SK-N-SH (cell line): ENCODE measurements at regions not wholly inside any gene's neighbourhood (a gene's known extent, or its start where the extent isn't known, plus 50 kb on each side); places are given as distances from the start of the nearest gene placed in this dataset.
A peak's percentile ranks its signal among the peaks of the same experiment; 100 is the strongest.

Experiments
- CTCF ChIA-PET: fragments of 300-600, 350-600 bp; formaldehyde crosslinking; extraction: SDS; loops from one replicate; lab custom pipeline; 2021; lab: Yijun Ruan, JAX
- POLR2A ChIA-PET: fragments of 350-600 bp; sonication (Branson Sonifier 250); formaldehyde crosslinking; extraction: SDS; loops from one replicate; lab custom pipeline; 2020; ENCODE audit warnings: antibody characterized with exemption, inconsistent platforms; lab: Yijun Ruan, JAX
- DNase-seq: peaks from one replicate; pipeline ENCODE4 v3.0.0; 2012
- H2AFZ ChIP-seq: fragments of 200-600 bp; sonication (generic); 2 replicates; pipeline ENCODE4 v1.8.1; 2016; ENCODE audit warnings: antibody characterized with exemption, mild to moderate bottlenecking, low read depth
- H3F3A ChIP-seq: fragments of 200-600 bp; sonication (generic); replicated peaks from 2 replicates; pipeline ENCODE3; 2016; ENCODE audit warnings: antibody characterized with exemption, mild to moderate bottlenecking; ENCODE audit not compliant: insufficient read depth
- H3K27ac ChIP-seq, 2 experiments: fragments of 200-500 bp in 1 of 2; fragments of 200-600 bp in 1 of 2; sonication (Bioruptor generic) in 1 of 2; sonication (generic), shearing (Covaris generic) in 1 of 2; 2 replicates each; pipeline versions ENCODE4 v1.5.1 to v1.6.1; 2014 to 2016; ENCODE audit warnings: low read depth in 2 of 2, inconsistent platforms in 1 of 2, low read length in 1 of 2, mild to moderate bottlenecking in 1 of 2, mixed read lengths in 1 of 2
- H3K27me3 ChIP-seq: fragments of 200-600 bp; sonication (generic), shearing (Covaris generic); 2 replicates; pipeline ENCODE4 v1.6.1; 2016; ENCODE audit warnings: mixed run types; ENCODE audit not compliant: insufficient read depth
- H3K36me3 ChIP-seq, 2 experiments: fragments of 200-500 bp in 1 of 2; fragments of 200-600 bp in 1 of 2; sonication (Bioruptor generic) in 1 of 2; sonication (generic) in 1 of 2; replicated peaks in 1 of 2; 2 replicates each; pipeline versions ENCODE3 to v1.5.1; 2014 to 2016; ENCODE audit warnings: low read length in 1 of 2, mild to moderate bottlenecking in 1 of 2; ENCODE audit not compliant: insufficient read depth in 2 of 2, control insufficient read depth in 1 of 2
- H3K4me1 ChIP-seq, 2 experiments: fragments of 200-500 bp in 1 of 2; fragments of 200-600 bp in 1 of 2; sonication (Bioruptor generic) in 1 of 2; sonication (generic), shearing (Covaris generic) in 1 of 2; 2 replicates each; pipeline versions ENCODE4 v1.5.1 to v1.6.1; 2014 to 2016; ENCODE audit warnings: low read depth in 1 of 2, low read length in 1 of 2, mixed run types in 1 of 2; ENCODE audit not compliant: insufficient read depth in 2 of 2, control insufficient read depth in 1 of 2
- H3K4me2 ChIP-seq: fragments of 200-600 bp; sonication (generic), shearing (Covaris generic); 2 replicates; pipeline ENCODE4 v1.6.1; 2017; ENCODE audit warnings: mixed run types
- H3K4me3 ChIP-seq, 2 experiments: fragments of 200-500 bp in 1 of 2; fragments of 200-600 bp in 1 of 2; sonication (Bioruptor generic) in 1 of 2; sonication (generic), shearing (Covaris generic) in 1 of 2; 2 replicates each; pipeline versions ENCODE4 v1.5.1 to v1.8.1; 2014 to 2016; ENCODE audit warnings: low read depth in 2 of 2, inconsistent platforms in 1 of 2, low read length in 1 of 2, mild to moderate bottlenecking in 1 of 2, mixed read lengths in 1 of 2, moderate library complexity in 1 of 2
- H3K79me2 ChIP-seq: fragments of 200-600 bp; sonication (generic); 2 replicates; pipeline ENCODE4 v1.8.1; 2017; ENCODE audit warnings: mild to moderate bottlenecking; ENCODE audit not compliant: insufficient read depth
- H3K9ac ChIP-seq: fragments of 200-600 bp; sonication (generic); 2 replicates; pipeline ENCODE4 v1.6.1; 2017; ENCODE audit warnings: mixed run types
- H3K9me2 ChIP-seq: fragments of 200-600 bp; sonication (generic); 2 replicates; pipeline ENCODE4 v1.6.1; 2017; ENCODE audit warnings: mixed run types
- H3K9me3 ChIP-seq: fragments of 200-600 bp; sonication (generic); 2 replicates; pipeline ENCODE4 v1.6.1; 2017; ENCODE audit warnings: mixed run types, mild to moderate bottlenecking, moderate library complexity
- H4K20me1 ChIP-seq: fragments of 200-600 bp; sonication (generic); 2 replicates; pipeline ENCODE4 v1.6.1; 2017; ENCODE audit warnings: mild to moderate bottlenecking, mixed run types; ENCODE audit not compliant: insufficient read depth
- CHD2 ChIP-seq: fragments of 150-350 bp; IDR thresholded peaks from 2 replicates; pipeline ENCODE4 v1.6.1; 2018; ENCODE audit warnings: low read length; ENCODE audit not compliant: partially characterized antibody
- CTCF ChIP-seq: fragments of 200-600 bp; sonication (generic); IDR thresholded peaks from 2 replicates; pipeline ENCODE4 v1.6.1; 2017; ENCODE audit warnings: antibody characterized with exemption, mild to moderate bottlenecking, moderate library complexity
- ELF1 ChIP-seq: IDR thresholded peaks from 2 replicates; pipeline ENCODE4 v1.4.0; 2012
- EZH2phosphoT487 ChIP-seq: fragments of 200-600 bp; sonication (generic); IDR thresholded peaks from 2 replicates; pipeline ENCODE4 v1.6.1; 2017; ENCODE audit warnings: low read depth, mixed run types, mild to moderate bottlenecking, antibody characterized with exemption, moderate library complexity, borderline replicate concordance
- FOSL2 ChIP-seq: IDR thresholded peaks from 2 replicates; pipeline ENCODE4 v1.4.0; 2012; ENCODE audit warnings: low read depth, mild to moderate bottlenecking, moderate library complexity, borderline replicate concordance
- FOXJ3 ChIP-seq: sonication (generic); formaldehyde crosslinking; IDR thresholded peaks from 2 replicates; pipeline ENCODE4 v1.5.1; 2020; ENCODE audit warnings: mild to moderate bottlenecking, missing genetic modification reagents
- FOXM1 ChIP-seq: IDR thresholded peaks from 2 replicates; pipeline ENCODE4 v1.4.0; 2012; ENCODE audit warnings: low read depth, mild to moderate bottlenecking
- GABPA ChIP-seq: IDR thresholded peaks from 2 replicates; pipeline ENCODE4 v1.4.0; 2012; ENCODE audit warnings: low read depth, mild to moderate bottlenecking
- GATA2 ChIP-seq: sonication (generic); formaldehyde crosslinking; IDR thresholded peaks from 2 replicates; pipeline ENCODE4 v1.5.0; 2020; ENCODE audit warnings: mild to moderate bottlenecking, missing genetic modification reagents
- JUND ChIP-seq: IDR thresholded peaks from 2 replicates; pipeline ENCODE4 v1.4.0; 2012
- MEF2A ChIP-seq: IDR thresholded peaks from 2 replicates; pipeline ENCODE4 v1.4.0; 2012; ENCODE audit warnings: low read depth, borderline replicate concordance
- MXI1 ChIP-seq: IDR thresholded peaks from 2 replicates; pipeline ENCODE4 v1.6.1; 2012; ENCODE audit warnings: mild to moderate bottlenecking, low read depth, low read length, improper control_type of control experiment
- NFIC ChIP-seq: IDR thresholded peaks from 2 replicates; pipeline ENCODE4 v1.4.0; 2012; ENCODE audit warnings: borderline replicate concordance
- NRF1 ChIP-seq: IDR thresholded peaks from 2 replicates; pipeline ENCODE4 v1.6.1; 2012; ENCODE audit warnings: low read depth, mild to moderate bottlenecking, low read length
- RAD21 ChIP-seq: IDR thresholded peaks from 2 replicates; pipeline ENCODE4 v1.6.1; 2012; ENCODE audit warnings: mild to moderate bottlenecking, low read length
- RCOR1 ChIP-seq: fragments of 150-350 bp; IDR thresholded peaks from 2 replicates; pipeline ENCODE4 v1.6.1; 2017; ENCODE audit warnings: antibody characterized with exemption, low read length
- SIN3A ChIP-seq: IDR thresholded peaks from 2 replicates; pipeline ENCODE4 v1.6.1; 2012; ENCODE audit warnings: low read depth, mild to moderate bottlenecking, low read length, moderate library complexity, borderline replicate concordance
- SMC3 ChIP-seq: IDR thresholded peaks from 2 replicates; pipeline ENCODE4 v1.6.1; 2012; ENCODE audit warnings: low read depth, low read length, improper control_type of control experiment
- TAF1 ChIP-seq: IDR thresholded peaks from 2 replicates; pipeline ENCODE4 v1.6.1; 2012; ENCODE audit warnings: low read depth, mild to moderate bottlenecking, low read length, moderate library complexity, borderline replicate concordance
- YY1 ChIP-seq: IDR thresholded peaks from 2 replicates; pipeline ENCODE4 v1.4.0; 2012; ENCODE audit warnings: low read depth, mild to moderate bottlenecking
- WGBS: methylation state at CpG from one replicate; pipeline ENCODE4 v1.1.6; 2017; ENCODE audit warnings: low lambda C conversion rate; 5-methylcytosine and 5-hydroxymethylcytosine counted together
- TF ChIP-seq, protein P1 (sequence below): fragments of 150-350 bp; IDR thresholded peaks from 2 replicates; pipeline ENCODE4 v1.6.1; 2016; ENCODE audit warnings: mild to moderate bottlenecking, low read depth, low read length
- TF ChIP-seq, protein P2 (sequence below): IDR thresholded peaks from 2 replicates; pipeline ENCODE4 v1.4.0; 2012; ENCODE audit warnings: low read depth
- TF ChIP-seq, protein P3 (sequence below): fragments of 150-350 bp; IDR thresholded peaks from 2 replicates; pipeline ENCODE4 v1.6.1; 2017; ENCODE audit warnings: antibody characterized with exemption, low read length, low read depth, borderline replicate concordance

DNA sequence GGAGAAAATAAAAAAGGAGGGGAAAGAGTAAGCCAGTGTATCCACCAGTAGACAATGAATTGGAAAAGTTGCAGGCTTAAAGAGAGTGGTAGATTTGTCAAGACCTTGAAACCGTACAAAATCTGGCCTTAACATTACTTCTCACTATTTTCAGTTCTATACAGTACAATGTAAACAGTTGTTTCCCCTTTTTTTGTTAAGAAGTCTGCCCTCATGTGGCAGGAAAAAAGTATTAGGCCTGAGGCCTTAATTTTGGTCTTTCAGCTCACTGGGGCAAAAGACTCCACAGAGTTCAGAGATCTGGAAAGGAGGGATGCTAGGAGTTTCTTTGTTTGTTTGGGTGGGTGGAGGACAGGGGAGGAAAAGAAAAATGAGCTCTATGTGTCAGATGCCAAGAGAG lies 92.8 kb upstream of the CCDC160 start:
- POLR2A ChIA-PET, result no interaction called here
- no peaks in the 10 kb centered on the region for H4K20me1 ChIP-seq
- WGBS, result 6% methylated on average over 1 of the region's 1 CpG
- no peak overlapping the region for H3K27ac ChIP-seq
- no peaks in the 10 kb centered on the region for H3K36me3 ChIP-seq
- H3F3A ChIP-seq, result no peaks in the 10 kb centered on the region
- peak; percentile 5 for DNase-seq
- no peaks in the 10 kb centered on the region for H3K9me2 ChIP-seq
- H3K79me2 ChIP-seq, result no peaks in the 10 kb centered on the region
- H3K9ac ChIP-seq, result no peak overlapping the region
- no peak for TF ChIP-seq SIN3A
- TF ChIP-seq CTCF, result peak; percentile 58
- TF ChIP-seq MXI1, result no peak
- peak; percentile 22; the same call in 1 of the 2 replicates for TF ChIP-seq SMC3
- peak; percentile 33; the same call in 1 of the 2 replicates for TF ChIP-seq RAD21
- no peak for TF ChIP-seq CHD2
- no peak overlapping the region for H2AFZ ChIP-seq
- no peaks in the 10 kb centered on the region for H3K4me1 ChIP-seq
- H3K9me3 ChIP-seq, result no peaks in the 10 kb centered on the region
- CTCF ChIA-PET, result interaction anchor here (0.7 to 1.8 kb wide), 9 partner anchors 12 to 446 kb away, joined by 3 to 9 read pairs (median 3); no protein-coding TSS in a partner anchor
- H3K4me3 ChIP-seq, result no peak overlapping the region
- no peak overlapping the region for H3K4me2 ChIP-seq
- H3K27me3 ChIP-seq, result peaks cover 6% of the 10 kb centered on the region; the same call in 1 of the 2 replicates

DNA sequence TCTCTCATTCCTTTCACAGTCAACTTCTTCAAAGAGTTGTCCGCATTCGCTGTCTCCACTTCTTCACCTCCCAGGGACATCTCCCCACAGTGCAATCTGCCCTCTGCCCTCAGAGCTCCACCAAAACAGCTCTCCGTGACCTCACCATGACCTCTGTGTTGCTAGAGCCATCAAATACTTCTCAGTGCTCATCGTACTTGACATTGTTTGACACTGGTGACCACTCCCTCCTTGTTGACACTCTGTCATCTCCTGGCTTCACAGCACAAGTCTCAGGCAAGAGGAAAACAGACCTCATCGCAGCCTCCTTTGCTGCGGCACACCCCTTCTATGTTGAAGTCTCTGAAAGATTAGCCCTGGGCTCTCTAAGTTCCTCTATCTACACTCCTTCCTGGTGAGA lies 90.5 kb upstream of the CCDC160 start:
- DNase-seq, result no peak
- H3K4me3 ChIP-seq, result no peak overlapping the region
- H3K79me2 ChIP-seq, result no peaks in the 10 kb centered on the region
- H2AFZ ChIP-seq, result no peak overlapping the region
- CTCF ChIA-PET, result interaction anchor here (1.3 to 2.4 kb wide), 2 partner anchors 13 to 354 kb away, joined by 3 to 10 read pairs; no protein-coding TSS in a partner anchor
- no peaks in the 10 kb centered on the region for H3K9me3 ChIP-seq
- POLR2A ChIA-PET, result no interaction called here
- TF ChIP-seq, protein P1, sequence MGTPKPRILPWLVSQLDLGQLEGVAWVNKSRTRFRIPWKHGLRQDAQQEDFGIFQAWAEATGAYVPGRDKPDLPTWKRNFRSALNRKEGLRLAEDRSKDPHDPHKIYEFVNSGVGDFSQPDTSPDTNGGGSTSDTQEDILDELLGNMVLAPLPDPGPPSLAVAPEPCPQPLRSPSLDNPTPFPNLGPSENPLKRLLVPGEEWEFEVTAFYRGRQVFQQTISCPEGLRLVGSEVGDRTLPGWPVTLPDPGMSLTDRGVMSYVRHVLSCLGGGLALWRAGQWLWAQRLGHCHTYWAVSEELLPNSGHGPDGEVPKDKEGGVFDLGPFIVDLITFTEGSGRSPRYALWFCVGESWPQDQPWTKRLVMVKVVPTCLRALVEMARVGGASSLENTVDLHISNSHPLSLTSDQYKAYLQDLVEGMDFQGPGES, result no peak
- no peak for TF ChIP-seq YY1
- TF ChIP-seq FOXJ3 (CRISPR knock-in tag), result no peak
- TF ChIP-seq GABPA, result no peak
- TF ChIP-seq, protein P2, sequence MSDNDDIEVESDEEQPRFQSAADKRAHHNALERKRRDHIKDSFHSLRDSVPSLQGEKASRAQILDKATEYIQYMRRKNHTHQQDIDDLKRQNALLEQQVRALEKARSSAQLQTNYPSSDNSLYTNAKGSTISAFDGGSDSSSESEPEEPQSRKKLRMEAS, result no peak
- TF ChIP-seq RCOR1, result no peak
- TF ChIP-seq EZH2phosphoT487, result no peak
- TF ChIP-seq TAF1, result no peak
- TF ChIP-seq JUND, result no peak
- TF ChIP-seq NFIC, result no peak
- no peak for TF ChIP-seq CHD2
- TF ChIP-seq ELF1, result no peak
- TF ChIP-seq GATA2 (CRISPR knock-in tag), result no peak
- TF ChIP-seq CTCF, result no peak
- no peak for TF ChIP-seq MEF2A
- TF ChIP-seq, protein P3, sequence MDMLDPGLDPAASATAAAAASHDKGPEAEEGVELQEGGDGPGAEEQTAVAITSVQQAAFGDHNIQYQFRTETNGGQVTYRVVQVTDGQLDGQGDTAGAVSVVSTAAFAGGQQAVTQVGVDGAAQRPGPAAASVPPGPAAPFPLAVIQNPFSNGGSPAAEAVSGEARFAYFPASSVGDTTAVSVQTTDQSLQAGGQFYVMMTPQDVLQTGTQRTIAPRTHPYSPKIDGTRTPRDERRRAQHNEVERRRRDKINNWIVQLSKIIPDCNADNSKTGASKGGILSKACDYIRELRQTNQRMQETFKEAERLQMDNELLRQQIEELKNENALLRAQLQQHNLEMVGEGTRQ, result no peak
- TF ChIP-seq FOXM1, result no peak
- no peak for TF ChIP-seq FOSL2
- TF ChIP-seq NRF1, result no peak
- no peak overlapping the region for H3K9ac ChIP-seq
- 42% methylated on average over 6 of the region's 6 CpGs for WGBS
- no peak overlapping the region for H3K4me2 ChIP-seq
- H3K4me1 ChIP-seq, result no peaks in the 10 kb centered on the region
- H4K20me1 ChIP-seq, result no peaks in the 10 kb centered on the region
- H3K36me3 ChIP-seq, result no peaks in the 10 kb centered on the region
- H3K9me2 ChIP-seq, result no peaks in the 10 kb centered on the region
- H3K27ac ChIP-seq, result no peak overlapping the region
- H3K27me3 ChIP-seq, result peaks cover 5% of the 10 kb centered on the region; the same call in 1 of the 2 replicates
- no peaks in the 10 kb centered on the region for H3F3A ChIP-seq
